ENCODE measurements at regions not wholly inside any gene's neighbourhood (a gene's known extent, or its start where the extent isn't known, plus 50 kb on each side); places are given as distances from the start of the nearest gene placed in this dataset.

DNA sequence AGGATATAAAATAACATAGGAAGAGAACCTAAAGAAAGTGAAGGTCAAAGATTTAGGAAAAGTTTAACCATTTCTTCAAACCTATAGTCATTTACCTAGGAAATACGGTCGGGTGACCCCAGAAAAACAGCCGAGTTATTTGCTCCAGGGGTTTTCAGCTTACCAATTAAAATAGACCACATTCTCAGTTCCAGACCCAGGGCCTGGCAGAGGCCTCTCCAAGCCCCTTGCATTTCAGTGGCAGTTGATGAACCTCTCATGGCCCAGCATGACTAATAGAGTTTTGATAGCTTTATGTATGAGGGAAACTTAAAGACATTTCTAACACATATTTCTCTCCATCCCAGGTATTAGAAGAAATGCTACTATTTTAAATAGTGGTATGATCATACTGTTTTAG lies 113.5 kb downstream of the OGFRL1 start:
- TF ChIP-seq, protein P1, sequence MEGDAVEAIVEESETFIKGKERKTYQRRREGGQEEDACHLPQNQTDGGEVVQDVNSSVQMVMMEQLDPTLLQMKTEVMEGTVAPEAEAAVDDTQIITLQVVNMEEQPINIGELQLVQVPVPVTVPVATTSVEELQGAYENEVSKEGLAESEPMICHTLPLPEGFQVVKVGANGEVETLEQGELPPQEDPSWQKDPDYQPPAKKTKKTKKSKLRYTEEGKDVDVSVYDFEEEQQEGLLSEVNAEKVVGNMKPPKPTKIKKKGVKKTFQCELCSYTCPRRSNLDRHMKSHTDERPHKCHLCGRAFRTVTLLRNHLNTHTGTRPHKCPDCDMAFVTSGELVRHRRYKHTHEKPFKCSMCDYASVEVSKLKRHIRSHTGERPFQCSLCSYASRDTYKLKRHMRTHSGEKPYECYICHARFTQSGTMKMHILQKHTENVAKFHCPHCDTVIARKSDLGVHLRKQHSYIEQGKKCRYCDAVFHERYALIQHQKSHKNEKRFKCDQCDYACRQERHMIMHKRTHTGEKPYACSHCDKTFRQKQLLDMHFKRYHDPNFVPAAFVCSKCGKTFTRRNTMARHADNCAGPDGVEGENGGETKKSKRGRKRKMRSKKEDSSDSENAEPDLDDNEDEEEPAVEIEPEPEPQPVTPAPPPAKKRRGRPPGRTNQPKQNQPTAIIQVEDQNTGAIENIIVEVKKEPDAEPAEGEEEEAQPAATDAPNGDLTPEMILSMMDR (IDR thresholded peaks at IDR 0.05 in 2 of 3, conservative IDR thresholded peaks at IDR 0.05 in 1 of 3; ENCODE audit: control insufficient read depth in 2 of 3, extremely low read depth in 1 of 3, insufficient read depth in 1 of 3, low read depth in 3 of 3, low read length in 3 of 3), result no peak
- no peak for TF ChIP-seq CHD2 (IDR thresholded peaks at IDR 0.05; ENCODE audit: borderline replicate concordance, low read depth, low read length)
- no peak for TF ChIP-seq KAT2A (conservative IDR thresholded peaks at IDR 0.05; ENCODE audit: control insufficient read depth, low read depth, low read length)
